HEK293T (cell line): ENCODE measurements at regions not wholly inside any gene's neighbourhood (a gene's known extent, or its start where the extent isn't known, plus 50 kb on each side); places are given as distances from the start of the nearest gene placed in this dataset.
"Not testable (repeated sequence)": the region's sequence is repeated elsewhere in the genome, so short reads cannot be mapped to it uniquely, and the experiment has no call there.

Experiments used
- CTCF ChIA-PET: fragments of 350-600 bp; formaldehyde crosslinking; extraction: SDS; loops from one replicate; lab custom pipeline; 2021; ENCODE audit warnings: antibody characterized with exemption, inconsistent platforms; lab: Yijun Ruan, JAX
- POLR2A ChIA-PET: fragments of 350-600 bp; formaldehyde crosslinking; extraction: SDS; loops from one replicate; lab custom pipeline; 2020; ENCODE audit warnings: antibody characterized with exemption, inconsistent platforms; lab: Yijun Ruan, JAX
- DNase-seq: peaks from one replicate; pipeline ENCODE4 v3.0.0; 2012; ENCODE audit warnings: mixed read lengths; ENCODE audit errors: extremely low spot score
- ARNT ChIP-seq: fragments of 450-650 bp; IDR thresholded peaks from 2 replicates; pipeline ENCODE4 v1.6.1; 2017; ENCODE audit warnings: mild to moderate bottlenecking
- BHLHE40 ChIP-seq: fragments of 450-650 bp; IDR thresholded peaks from 2 replicates; pipeline ENCODE4 v1.6.1; 2016; ENCODE audit warnings: mild to moderate bottlenecking, moderate library complexity, borderline replicate concordance
- CTBP1 ChIP-seq: fragments of 450-650 bp; IDR thresholded peaks from 2 replicates; pipeline ENCODE4 v1.6.1; 2016; ENCODE audit warnings: borderline replicate concordance
- ELF4 ChIP-seq: fragments of 450-650 bp; IDR thresholded peaks from 2 replicates; pipeline ENCODE4 v1.6.1; 2017; ENCODE audit warnings: antibody characterized with exemption
- FOXA1 ChIP-seq: fragments of 450-650 bp; IDR thresholded peaks from 2 replicates; pipeline ENCODE4 v1.6.1; 2016; ENCODE audit warnings: mild to moderate bottlenecking
- FOXK2 ChIP-seq: fragments of 450-650 bp; IDR thresholded peaks from 2 replicates; pipeline ENCODE4 v1.6.1; 2016; ENCODE audit warnings: mild to moderate bottlenecking
- FOXM1 ChIP-seq: fragments of 450-650 bp; IDR thresholded peaks from 2 replicates; pipeline ENCODE4 v1.6.1; 2017; ENCODE audit warnings: mild to moderate bottlenecking, borderline replicate concordance
- HDGF ChIP-seq: fragments of 450-650 bp; IDR thresholded peaks from 2 replicates; pipeline ENCODE4 v1.6.1; 2017; ENCODE audit warnings: antibody characterized with exemption, borderline replicate concordance
- L3MBTL2 ChIP-seq: fragments of 450-650 bp; conservative IDR thresholded peaks from 2 replicates; pipeline ENCODE4 v1.6.1; 2016; ENCODE audit warnings: mild to moderate bottlenecking
- LEF1 ChIP-seq: fragments of 450-650 bp; IDR thresholded peaks from 2 replicates; pipeline ENCODE4 v1.6.1; 2017; ENCODE audit warnings: mild to moderate bottlenecking, borderline replicate concordance
- NFRKB ChIP-seq: fragments of 450-650 bp; IDR thresholded peaks from 2 replicates; pipeline ENCODE4 v1.6.1; 2016; ENCODE audit warnings: mild to moderate bottlenecking, moderate library complexity
- PKNOX1 ChIP-seq: fragments of 450-650 bp; IDR thresholded peaks from 2 replicates; pipeline ENCODE4 v1.6.1; 2016
- SP1 ChIP-seq: fragments of 450-650 bp; IDR thresholded peaks from 2 replicates; pipeline ENCODE4 v1.6.1; 2017
- SUZ12 ChIP-seq: fragments of 450-650 bp; IDR thresholded peaks from 2 replicates; pipeline ENCODE4 v1.6.1; 2016; ENCODE audit warnings: mild to moderate bottlenecking
- TARDBP ChIP-seq: fragments of 450-650 bp; IDR thresholded peaks from 2 replicates; pipeline ENCODE4 v1.6.1; 2016
- ZNF384 ChIP-seq: fragments of 450-650 bp; IDR thresholded peaks from 2 replicates; pipeline ENCODE4 v1.6.1; 2016

GRCh38 chr1:96145492-96145891, 576.1 kb upstream of the PTBP2 start:
- TF ChIP-seq FOXK2: no peak
- TF ChIP-seq ELF4: no peak
- TF ChIP-seq LEF1: no peak
- no peak for TF ChIP-seq TARDBP
- TF ChIP-seq SUZ12: no peak
- TF ChIP-seq FOXM1: no peak
- TF ChIP-seq FOXA1: no peak
- TF ChIP-seq ARNT: no peak
- no peak for TF ChIP-seq NFRKB
- TF ChIP-seq BHLHE40: no peak
- TF ChIP-seq HDGF: no peak
- TF ChIP-seq L3MBTL2: no peak
- no peak for TF ChIP-seq PKNOX1
- TF ChIP-seq ZNF384: no peak
- no peak for TF ChIP-seq SP1
- no peak for TF ChIP-seq CTBP1
- CTCF ChIA-PET: no interaction called here
- no peak for DNase-seq
- POLR2A ChIA-PET: no interaction called here

GRCh38 chr1:96152957-96153356, 568.6 kb upstream of the PTBP2 start:
- CTCF ChIA-PET, DNase-seq, POLR2A ChIA-PET: not testable (repeated sequence)

GRCh38 chr1:96157101-96157500, 564.5 kb upstream of the PTBP2 start:
- DNase-seq: no peak
- ChIA-PET CTCF (interaction anchor here (0.6 kb wide), 1 partner anchor 52 kb away, joined by 4 read pairs; no protein-coding TSS in a partner anchor), POLR2A (no interaction called here)
- TF ChIP-seq SP1 (no peak), FOXM1 (no peak), HDGF (no peak), LEF1 (no peak)

GRCh38 chr1:96159379-96159778, 562.2 kb upstream of the PTBP2 start:
- ChIA-PET POLR2A (no interaction called here), CTCF (no interaction called here)
- TF ChIP-seq HDGF: no peak
- DNase-seq: no peak

- POLR2A ChIA-PET: no interaction called here
- TF ChIP-seq NFRKB: no peak
- no peak for TF ChIP-seq SUZ12
- CTCF ChIA-PET: no interaction called here
- no peak for DNase-seq
These were observed 557.5 kb upstream of the PTBP2 start for GRCh38 chr1:96164053-96164452.

GRCh38 chr1:96178053-96178452, 543.5 kb upstream of the PTBP2 start:
- ChIA-PET POLR2A (no interaction called here), CTCF (no interaction called here)
- no peak for DNase-seq
- TF ChIP-seq ZNF384: no peak

- no peak for DNase-seq
- ChIA-PET CTCF (no interaction called here), POLR2A (no interaction called here)
- TF ChIP-seq ELF4 (no peak), ZNF384 (no peak), HDGF (no peak), PKNOX1 (no peak), BHLHE40 (no peak), ARNT (no peak), NFRKB (no peak), CTBP1 (no peak), FOXK2 (no peak), SUZ12 (no peak), L3MBTL2 (no peak), FOXM1 (no peak), TARDBP (no peak), FOXA1 (no peak), LEF1 (no peak), SP1 (no peak)
These were observed 538.1 kb upstream of the PTBP2 start for GRCh38 chr1:96183485-96183884.

GRCh38 chr1:96183928-96184327, 537.7 kb upstream of the PTBP2 start:
- ChIA-PET POLR2A (no interaction called here), CTCF (no interaction called here)
- TF ChIP-seq ELF4 (no peak), FOXK2 (no peak), NFRKB (no peak), LEF1 (no peak), BHLHE40 (no peak), CTBP1 (no peak), TARDBP (no peak), L3MBTL2 (no peak), SUZ12 (no peak), HDGF (no peak), ARNT (no peak), ZNF384 (no peak), SP1 (no peak), FOXM1 (no peak), FOXA1 (no peak), PKNOX1 (no peak)
- no peak for DNase-seq
